Stimulated activated CD8-positive, alpha-beta memory T cell treated with anti-CD3 and anti-CD28 coated beads, Interleukin-12 subunit alpha, Interleukin-12 subunit beta, amount 100 ng/mL, for 4 hours (primary cell): ENCODE measurements at regions not wholly inside any gene's neighbourhood (a gene's known extent, or its start where the extent isn't known, plus 50 kb on each side); places are given as distances from the start of the nearest gene placed in this dataset.
"Not testable (repeated sequence)": the region's sequence is repeated elsewhere in the genome, so short reads cannot be mapped to it uniquely, and the experiment has no call there.

Experiments
- DNase-seq: peaks from one replicate; pipeline ENCODE4 v3.0.0-alpha.2; 2020; ENCODE audit warnings: low read depth

DNA sequence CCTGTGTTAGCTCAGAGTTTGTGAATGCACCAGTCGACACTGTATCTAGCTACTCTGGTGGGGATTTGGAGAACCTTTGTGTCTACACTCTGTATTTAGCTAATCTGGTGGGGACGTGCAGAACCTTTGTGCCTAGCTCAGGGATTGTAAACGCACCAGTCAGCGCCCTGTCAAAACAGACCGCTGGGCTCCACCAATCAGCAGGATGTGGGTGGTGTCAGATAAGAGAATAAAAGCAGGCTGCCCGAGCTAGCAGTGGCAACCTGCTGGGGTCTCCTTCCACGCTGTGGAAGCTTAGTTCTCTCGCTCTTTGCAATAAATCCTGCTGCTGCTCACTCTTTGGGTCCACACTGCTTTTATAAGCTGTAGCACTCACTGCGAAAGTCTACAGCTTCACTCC, 324.2 kb downstream of the RAD51AP2 start:
- DNase-seq, result no peak

- not testable (repeated sequence) for DNase-seq
Measured at GRCh38 chr2:17193433-17193890, 324.8 kb downstream of the RAD51AP2 start.

DNA sequence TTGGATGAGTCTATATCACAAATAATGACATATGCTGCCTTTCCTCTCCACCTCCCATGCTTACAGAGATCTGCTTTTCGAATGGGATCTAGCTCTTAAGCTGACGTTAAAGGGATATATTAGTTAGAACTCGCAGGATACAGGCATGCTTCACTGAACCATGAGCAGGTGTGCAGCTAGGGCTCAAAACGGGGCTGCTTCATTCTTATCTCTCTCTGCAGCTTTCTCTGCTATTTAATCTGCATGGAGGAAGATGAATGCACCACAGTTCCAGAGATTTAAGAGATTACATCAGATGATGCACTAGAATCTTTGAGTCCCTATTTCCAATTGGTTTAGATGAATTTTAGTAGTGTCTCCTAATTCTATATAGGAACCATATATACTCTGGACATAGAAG, 327.0 kb downstream of the RAD51AP2 start:
- DNase-seq, result no peak

DNA sequence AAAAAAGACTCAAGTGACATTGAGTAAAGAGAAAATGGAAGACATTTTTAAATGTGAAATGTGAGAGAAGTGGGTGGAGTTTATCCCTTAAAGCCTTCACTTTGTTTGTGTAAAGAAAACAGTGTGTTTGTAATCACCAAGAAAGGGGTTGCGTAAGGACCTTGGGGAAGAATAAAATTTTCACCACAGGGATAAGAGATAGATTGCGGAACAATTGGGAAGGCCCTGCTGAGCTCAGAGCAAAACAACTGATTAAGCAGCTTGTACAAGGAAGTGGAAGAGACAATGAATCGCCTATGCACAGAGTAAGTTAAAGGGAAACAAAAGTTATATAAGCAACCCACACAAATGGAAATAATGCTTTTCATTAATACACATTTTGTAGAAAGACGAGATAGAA, 327.7 kb downstream of the RAD51AP2 start:
- DNase-seq, result no peak

- no peak for DNase-seq
Measured at GRCh38 chr2:17188721-17189120, 329.5 kb downstream of the RAD51AP2 start.

- no peak for DNase-seq
Measured at GRCh38 chr2:17184512-17184911, 333.7 kb downstream of the RAD51AP2 start.

GRCh38 chr2:17182399-17182798, 335.8 kb downstream of the RAD51AP2 start:
- no peak for DNase-seq

DNA sequence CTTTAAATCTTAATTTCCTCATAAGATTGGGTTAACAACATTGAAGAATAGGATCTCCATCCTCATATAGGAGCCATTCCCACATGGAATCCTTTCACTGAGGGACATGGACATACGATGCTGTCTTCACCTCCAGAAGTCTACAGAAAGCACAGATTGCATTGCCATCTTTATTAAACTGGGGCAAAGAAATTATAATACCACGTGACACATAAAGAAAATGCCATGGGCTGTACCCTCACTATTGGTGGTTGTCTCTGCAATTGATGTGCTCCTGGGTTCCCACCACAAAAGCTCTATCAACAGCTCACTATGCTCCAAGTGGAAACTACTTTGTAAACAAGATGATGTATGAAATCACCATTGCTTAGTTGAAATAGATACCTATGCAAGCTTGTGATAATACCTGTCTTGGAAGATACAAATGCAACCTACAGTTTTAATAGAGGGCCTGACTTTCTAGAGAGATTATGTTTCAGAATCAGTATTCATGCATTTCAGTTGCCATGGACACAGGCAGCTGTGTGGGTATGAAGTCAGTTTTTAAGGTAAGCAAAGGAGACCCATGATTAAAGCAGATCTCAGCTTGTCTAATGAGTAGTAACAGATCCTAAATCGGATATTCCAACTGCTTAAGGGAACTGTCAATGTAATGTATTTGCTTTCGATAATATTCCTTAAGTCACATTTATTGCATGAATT, 337.0 kb downstream of the RAD51AP2 start:
- no peak for DNase-seq

DNA sequence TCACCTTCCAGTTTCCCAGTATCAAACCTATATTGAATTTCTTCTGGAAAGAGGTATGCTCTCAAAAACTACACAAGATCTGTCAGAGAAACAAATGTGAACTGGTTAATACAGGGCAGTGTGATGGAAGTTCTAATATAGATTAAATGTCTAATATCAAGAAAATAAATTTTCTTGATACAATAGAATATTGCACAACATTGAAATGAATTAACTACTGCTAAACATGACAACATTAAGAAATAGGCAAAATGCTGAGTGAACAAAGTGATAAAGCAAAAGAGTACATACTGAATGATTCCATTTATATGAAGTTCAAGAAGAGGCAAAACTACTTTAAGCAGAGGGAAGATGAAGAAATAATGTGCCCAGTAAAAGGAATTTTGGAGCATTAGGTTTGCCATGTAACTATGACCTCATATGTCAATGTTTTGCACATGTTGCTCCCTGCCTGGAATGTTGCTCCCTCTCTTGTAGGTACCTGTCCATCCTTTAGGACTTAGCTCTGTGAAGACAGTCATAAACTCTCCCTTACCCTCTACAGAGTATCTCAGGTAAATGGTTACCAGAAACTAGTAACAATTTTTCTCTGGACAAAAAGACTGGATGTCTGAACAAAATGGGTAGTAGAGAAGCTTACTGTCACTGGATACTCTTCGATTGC, 339.0 kb downstream of the RAD51AP2 start:
- no peak for DNase-seq

- DNase-seq, result no peak
Measured at GRCh38 chr2:17177088-17177487, 341.2 kb downstream of the RAD51AP2 start.

GRCh38 chr2:17171446-17172049, 346.7 kb downstream of the RAD51AP2 start:
- DNase-seq, result no peak

DNA sequence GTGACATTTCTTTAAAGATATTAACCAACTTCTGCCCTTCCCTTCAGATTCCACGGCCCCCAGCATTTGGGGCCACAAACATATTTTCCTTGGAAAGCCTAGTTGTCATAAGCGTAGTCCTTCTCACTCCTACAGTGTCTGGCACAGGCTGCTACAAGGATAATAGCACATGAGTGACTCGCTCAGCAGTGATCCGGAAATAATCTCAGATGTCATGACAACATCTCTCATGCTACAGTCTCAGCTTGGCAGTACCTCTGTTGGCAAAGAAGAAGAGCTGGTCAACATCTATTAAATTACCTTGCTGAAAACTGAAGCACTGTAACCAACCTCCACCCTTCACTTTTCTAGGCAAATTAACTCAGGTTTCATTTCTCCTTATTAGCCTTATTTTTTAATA, 351.7 kb downstream of the RAD51AP2 start:
- DNase-seq, result no peak

DNA sequence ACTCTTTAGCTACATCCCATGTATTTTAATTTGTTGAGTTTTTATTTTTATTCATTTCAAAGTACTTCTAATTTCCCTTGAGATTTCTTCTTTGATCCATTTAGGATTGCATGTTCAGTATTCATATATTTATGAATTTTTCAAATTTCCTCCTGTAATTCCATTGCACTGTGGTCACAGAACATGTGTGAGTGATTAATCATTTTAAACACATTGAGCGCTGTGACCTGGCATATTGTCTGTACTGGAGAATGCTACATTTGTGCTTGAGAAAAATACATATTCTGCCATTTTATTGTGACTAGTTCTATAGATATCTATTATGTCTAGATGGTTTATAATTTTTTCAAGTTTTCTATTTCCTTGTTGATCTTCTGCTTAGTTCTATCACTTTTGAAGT, 353.7 kb downstream of the RAD51AP2 start:
- no peak for DNase-seq

- no peak for DNase-seq
Measured at GRCh38 chr2:17163638-17164037, 354.6 kb downstream of the RAD51AP2 start.

DNA sequence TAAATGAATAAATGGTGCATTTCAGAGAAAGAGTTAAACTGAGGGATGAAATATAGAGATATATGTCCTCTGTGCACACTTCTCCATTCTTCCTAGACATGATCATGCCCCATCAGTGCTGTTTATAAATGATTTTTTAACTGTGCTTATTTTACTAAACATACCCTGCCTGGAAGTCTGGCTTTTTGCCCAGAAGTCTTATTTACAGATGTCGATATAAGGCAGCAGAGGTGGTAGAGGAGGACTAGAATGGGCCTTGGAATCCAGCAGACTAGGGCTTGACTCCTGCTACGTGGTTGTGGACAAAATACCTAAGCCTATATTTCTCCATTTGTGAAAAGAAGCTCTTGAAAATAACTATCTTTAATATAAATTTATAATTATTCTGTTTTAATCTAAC, 355.5 kb downstream of the RAD51AP2 start:
- no peak for DNase-seq

- DNase-seq, result no peak
Measured at GRCh38 chr2:17160594-17160993, 357.6 kb downstream of the RAD51AP2 start.

GRCh38 chr2:17156086-17156485, 362.2 kb downstream of the RAD51AP2 start:
- no peak for DNase-seq

- DNase-seq, result no peak
Measured at GRCh38 chr2:17149945-17150344, 368.3 kb downstream of the RAD51AP2 start.

- DNase-seq, result no peak
Measured at GRCh38 chr2:17148407-17149145, 369.7 kb downstream of the RAD51AP2 start.

GRCh38 chr2:17146358-17146757, 371.9 kb downstream of the RAD51AP2 start:
- no peak for DNase-seq

DNA sequence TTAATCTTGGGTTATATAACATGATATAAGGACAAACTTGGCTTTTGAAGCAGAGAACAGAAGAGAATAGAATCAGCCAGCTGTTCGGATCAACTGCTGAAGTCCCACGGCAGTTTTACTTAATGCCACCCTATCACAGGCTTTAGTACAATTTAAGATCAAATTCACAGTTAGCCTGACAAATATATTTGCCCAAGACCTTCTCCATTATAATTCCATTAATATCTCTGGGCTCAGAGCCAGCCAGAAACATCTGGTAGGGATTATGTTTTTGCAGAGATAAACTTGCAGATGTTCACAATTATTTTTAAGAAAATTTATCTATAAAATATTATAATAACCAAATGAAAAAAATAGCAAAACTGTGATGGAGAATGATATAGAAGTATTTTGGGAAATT, 381.4 kb downstream of the RAD51AP2 start:
- DNase-seq, result no peak

DNA sequence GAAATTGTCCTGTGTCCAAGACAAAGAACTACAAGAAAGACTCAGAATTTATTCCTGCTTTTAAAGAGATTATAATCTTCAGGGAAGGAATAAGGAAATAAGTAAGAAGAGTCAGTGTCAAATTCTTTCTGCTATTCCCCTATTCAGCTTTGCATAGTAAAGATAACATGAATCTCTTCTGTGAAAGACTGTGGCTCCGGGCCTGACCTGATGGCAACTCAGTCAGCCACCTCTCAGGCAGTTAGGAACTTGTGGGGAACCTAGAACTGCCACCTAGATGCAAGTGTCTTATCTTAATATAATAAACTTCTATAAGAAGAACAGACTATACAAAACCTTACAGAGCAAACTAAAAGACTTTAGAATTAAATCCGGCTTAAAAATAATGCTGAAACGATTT, 382.0 kb downstream of the RAD51AP2 start:
- no peak for DNase-seq

GRCh38 chr2:17135619-17136018, 382.6 kb downstream of the RAD51AP2 start:
- no peak for DNase-seq
